ENCODE measurements at regions not wholly inside any gene's neighbourhood (a gene's known extent, or its start where the extent isn't known, plus 50 kb on each side); places are given as distances from the start of the nearest gene placed in this dataset.

- TF ChIP-seq, protein P1, sequence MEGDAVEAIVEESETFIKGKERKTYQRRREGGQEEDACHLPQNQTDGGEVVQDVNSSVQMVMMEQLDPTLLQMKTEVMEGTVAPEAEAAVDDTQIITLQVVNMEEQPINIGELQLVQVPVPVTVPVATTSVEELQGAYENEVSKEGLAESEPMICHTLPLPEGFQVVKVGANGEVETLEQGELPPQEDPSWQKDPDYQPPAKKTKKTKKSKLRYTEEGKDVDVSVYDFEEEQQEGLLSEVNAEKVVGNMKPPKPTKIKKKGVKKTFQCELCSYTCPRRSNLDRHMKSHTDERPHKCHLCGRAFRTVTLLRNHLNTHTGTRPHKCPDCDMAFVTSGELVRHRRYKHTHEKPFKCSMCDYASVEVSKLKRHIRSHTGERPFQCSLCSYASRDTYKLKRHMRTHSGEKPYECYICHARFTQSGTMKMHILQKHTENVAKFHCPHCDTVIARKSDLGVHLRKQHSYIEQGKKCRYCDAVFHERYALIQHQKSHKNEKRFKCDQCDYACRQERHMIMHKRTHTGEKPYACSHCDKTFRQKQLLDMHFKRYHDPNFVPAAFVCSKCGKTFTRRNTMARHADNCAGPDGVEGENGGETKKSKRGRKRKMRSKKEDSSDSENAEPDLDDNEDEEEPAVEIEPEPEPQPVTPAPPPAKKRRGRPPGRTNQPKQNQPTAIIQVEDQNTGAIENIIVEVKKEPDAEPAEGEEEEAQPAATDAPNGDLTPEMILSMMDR (IDR thresholded peaks at IDR 0.05) = no peak
- no peak for TF ChIP-seq POLR2AphosphoS5 (IDR thresholded peaks at IDR 0.05)
- no peak for TF ChIP-seq POLR2A (IDR thresholded peaks at IDR 0.05)
- no peak for TF ChIP-seq EP300 (IDR thresholded peaks at IDR 0.05)
Observed at GRCh38 chr4:134798573-134798972, 597.0 kb upstream of the PABPC4L start.

Measured in suprapubic skin (tissue), 4 donors.